ENCODE measurements at regions not wholly inside any gene's neighbourhood (a gene's known extent, or its start where the extent isn't known, plus 50 kb on each side); places are given as distances from the start of the nearest gene placed in this dataset.

DNA sequence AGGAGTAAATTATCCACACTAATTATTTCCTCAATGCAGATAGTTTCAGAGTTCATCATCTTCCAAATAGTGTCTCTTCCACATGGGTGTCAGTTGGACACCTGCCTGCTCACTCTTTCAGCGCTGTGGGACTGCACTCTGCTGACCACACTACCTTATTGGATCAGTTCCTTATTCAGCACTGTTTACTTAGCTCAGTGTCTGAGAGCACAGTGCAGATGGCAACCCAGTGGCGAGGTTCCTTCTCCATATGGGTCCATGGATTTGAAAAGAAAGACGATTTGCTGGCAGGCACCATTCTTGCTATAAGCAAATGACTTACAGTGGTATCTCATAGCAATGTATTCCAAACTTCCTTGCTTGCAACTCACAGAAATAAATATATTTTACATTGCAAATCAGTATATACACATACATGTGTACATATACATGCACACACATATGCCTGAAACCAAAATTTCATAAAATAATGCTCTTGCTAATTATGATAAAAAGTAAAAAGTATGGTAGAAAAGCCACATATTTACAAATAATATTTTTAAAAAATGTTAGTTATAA, 354.8 kb downstream of the INSIG2 start:
- Histone ChIP-seq H4K8ac (ENCODE audit: low read length) (no peak overlapping the region), H2BK5ac (ENCODE audit: low read depth, low read length, poor library complexity, severe bottlenecking) (no peak overlapping the region), H3K4me3 (ENCODE audit: insufficient read depth in 1 of 2, low read depth in 1 of 2, low read length in 2 of 2) (no peak overlapping the region), H3K9ac (ENCODE audit: low read length) (no peak overlapping the region), H2BK12ac (ENCODE audit: low read length in 2 of 2) (no peak overlapping the region), H2BK15ac (ENCODE audit: low read depth, poor library complexity, severe bottlenecking) (no peak overlapping the region), H4K91ac (ENCODE audit: low read length) (no peak overlapping the region), H3K27ac (ENCODE audit: low read length, poor library complexity, severe bottlenecking) (no peak overlapping the region), H3K36me3 (ENCODE audit: control insufficient read depth in 1 of 2, insufficient read depth in 2 of 2, low read depth in 1 of 2, low read length in 2 of 2) (no peaks in the 10 kb centered on the region), H3K14ac (ENCODE audit: low read length in 2 of 2) (no peak overlapping the region), H3K4me2 (ENCODE audit: low read length, poor library complexity, severe bottlenecking) (no peak overlapping the region), H2AK5ac (ENCODE audit: low read length, severe bottlenecking) (no peak overlapping the region), H2AFZ (ENCODE audit: low read depth, low read length) (no peak overlapping the region), H2BK120ac (ENCODE audit: low read depth, low read length) (no peak overlapping the region), H3K9me3 (ENCODE audit: control insufficient read depth, low read length) (no peaks in the 10 kb centered on the region), H3K27me3 (ENCODE audit: control insufficient read depth in 1 of 2, insufficient read depth in 1 of 2, low read length in 2 of 2) (no peaks in the 10 kb centered on the region), H3K18ac (ENCODE audit: low read depth in 1 of 2, low read length in 2 of 2) (no peak overlapping the region), H3K79me1 (replicated peaks; ENCODE audit: low read length, poor library complexity, severe bottlenecking) (no peaks in the 10 kb centered on the region), H3K4ac (ENCODE audit: low read depth in 1 of 2, low read length in 2 of 2) (no peak overlapping the region), H3K23ac (ENCODE audit: low read length in 2 of 2) (no peak overlapping the region), H3K4me1 (ENCODE audit: control insufficient read depth, insufficient read depth, low read depth, low read length) (no peaks in the 10 kb centered on the region)
- WGBS, result 71% methylated on average over 3 of the region's 3 CpGs
- no peak for DNase-seq

GRCh38 chr2:118442046-118442445, 353.8 kb downstream of the INSIG2 start:
- WGBS, result 55% methylated on average over 1 of the region's 1 CpG

GRCh38 chr2:118440404-118441098, 352.3 kb downstream of the INSIG2 start:
- H3K4me3 ChIP-seq (ENCODE audit: insufficient read depth in 1 of 2, low read depth in 1 of 2, low read length in 2 of 2), result no peak overlapping the region
- DNase-seq, result no peak
- no peak overlapping the region for H2BK12ac ChIP-seq (ENCODE audit: low read length in 2 of 2)
- no peak overlapping the region for H4K91ac ChIP-seq (ENCODE audit: low read length)
- no peaks in the 10 kb centered on the region for H3K36me3 ChIP-seq (ENCODE audit: control insufficient read depth in 1 of 2, insufficient read depth in 2 of 2, low read depth in 1 of 2, low read length in 2 of 2)
- H2BK15ac ChIP-seq (ENCODE audit: low read depth, poor library complexity, severe bottlenecking), result no peak overlapping the region
- H2AFZ ChIP-seq (ENCODE audit: low read depth, low read length), result no peak overlapping the region
- H3K18ac ChIP-seq (ENCODE audit: low read depth in 1 of 2, low read length in 2 of 2), result no peak overlapping the region
- H3K27me3 ChIP-seq (ENCODE audit: control insufficient read depth in 1 of 2, insufficient read depth in 1 of 2, low read length in 2 of 2), result no peaks in the 10 kb centered on the region
- H3K9ac ChIP-seq (ENCODE audit: low read length), result no peak overlapping the region
- H2AK5ac ChIP-seq (ENCODE audit: low read length, severe bottlenecking), result no peak overlapping the region
- no peaks in the 10 kb centered on the region for H3K79me1 ChIP-seq (replicated peaks; ENCODE audit: low read length, poor library complexity, severe bottlenecking)
- H3K9me3 ChIP-seq (ENCODE audit: control insufficient read depth, low read length), result no peaks in the 10 kb centered on the region
- no peak overlapping the region for H4K8ac ChIP-seq (ENCODE audit: low read length)
- H3K14ac ChIP-seq (ENCODE audit: low read length in 2 of 2), result no peak overlapping the region
- H2BK120ac ChIP-seq (ENCODE audit: low read depth, low read length), result no peak overlapping the region
- no CpG with 5 or more reads among the region's 5 CpGs for WGBS
- no peak overlapping the region for H3K4ac ChIP-seq (ENCODE audit: low read depth in 1 of 2, low read length in 2 of 2)
- no peak overlapping the region for H3K23ac ChIP-seq (ENCODE audit: low read length in 2 of 2)
- H3K4me2 ChIP-seq (ENCODE audit: low read length, poor library complexity, severe bottlenecking), result no peak overlapping the region
- H2BK5ac ChIP-seq (ENCODE audit: low read depth, low read length, poor library complexity, severe bottlenecking), result no peak overlapping the region
- H3K27ac ChIP-seq (ENCODE audit: low read length, poor library complexity, severe bottlenecking), result no peak overlapping the region
- H3K4me1 ChIP-seq (ENCODE audit: control insufficient read depth, insufficient read depth, low read depth, low read length), result no peaks in the 10 kb centered on the region

More at GRCh38 chr2:118442046-118442445, 353.8 kb downstream of the INSIG2 start:
- no peaks in the 10 kb centered on the region for H3K4me1 ChIP-seq (ENCODE audit: control insufficient read depth, insufficient read depth, low read depth, low read length)
- H3K23ac ChIP-seq (ENCODE audit: low read length in 2 of 2), result no peak overlapping the region
- H3K18ac ChIP-seq (ENCODE audit: low read depth in 1 of 2, low read length in 2 of 2), result no peak overlapping the region
- H3K4ac ChIP-seq (ENCODE audit: low read depth in 1 of 2, low read length in 2 of 2), result no peak overlapping the region
- no peak overlapping the region for H3K27ac ChIP-seq (ENCODE audit: low read length, poor library complexity, severe bottlenecking)
- DNase-seq, result no peak
- H4K91ac ChIP-seq (ENCODE audit: low read length), result no peak overlapping the region
- H4K8ac ChIP-seq (ENCODE audit: low read length), result no peak overlapping the region
- H3K79me1 ChIP-seq (replicated peaks; ENCODE audit: low read length, poor library complexity, severe bottlenecking), result no peaks in the 10 kb centered on the region
- no peaks in the 10 kb centered on the region for H3K36me3 ChIP-seq (ENCODE audit: control insufficient read depth in 1 of 2, insufficient read depth in 2 of 2, low read depth in 1 of 2, low read length in 2 of 2)
- no peak overlapping the region for H3K4me2 ChIP-seq (ENCODE audit: low read length, poor library complexity, severe bottlenecking)
- no peak overlapping the region for H3K4me3 ChIP-seq (ENCODE audit: insufficient read depth in 1 of 2, low read depth in 1 of 2, low read length in 2 of 2)
- H3K9ac ChIP-seq (ENCODE audit: low read length), result no peak overlapping the region
- no peaks in the 10 kb centered on the region for H3K27me3 ChIP-seq (ENCODE audit: control insufficient read depth in 1 of 2, insufficient read depth in 1 of 2, low read length in 2 of 2)
- no peak overlapping the region for H3K14ac ChIP-seq (ENCODE audit: low read length in 2 of 2)
- no peaks in the 10 kb centered on the region for H3K9me3 ChIP-seq (ENCODE audit: control insufficient read depth, low read length)
- H2BK15ac ChIP-seq (ENCODE audit: low read depth, poor library complexity, severe bottlenecking), result no peak overlapping the region
- H2BK120ac ChIP-seq (ENCODE audit: low read depth, low read length), result no peak overlapping the region
- H2AK5ac ChIP-seq (ENCODE audit: low read length, severe bottlenecking), result no peak overlapping the region
- H2AFZ ChIP-seq (ENCODE audit: low read depth, low read length), result no peak overlapping the region
- no peak overlapping the region for H2BK12ac ChIP-seq (ENCODE audit: low read length in 2 of 2)
- H2BK5ac ChIP-seq (ENCODE audit: low read depth, low read length, poor library complexity, severe bottlenecking), result no peak overlapping the region

DNA sequence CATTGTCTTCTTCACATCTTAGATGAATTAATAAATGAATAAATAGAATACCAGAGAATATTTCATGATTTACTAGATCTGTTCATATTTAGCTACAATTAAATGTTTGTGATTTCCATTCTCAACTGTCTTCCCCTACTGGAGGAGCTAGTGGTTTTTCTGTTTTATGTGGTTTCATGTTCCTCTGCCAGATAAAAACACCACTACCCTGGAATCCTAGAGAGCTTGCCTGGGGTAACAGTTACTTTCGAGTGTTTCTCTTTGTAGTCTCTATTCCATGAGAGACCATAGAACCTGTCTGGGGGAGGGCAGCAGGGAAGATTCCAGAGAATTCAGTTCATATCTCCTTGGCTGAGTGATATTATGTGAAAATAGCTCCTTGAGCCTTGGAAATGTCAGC, 349.2 kb downstream of the INSIG2 start:
- no peaks in the 10 kb centered on the region for H3K4me1 ChIP-seq (ENCODE audit: control insufficient read depth, insufficient read depth, low read depth, low read length)

More for the DNA sequence above, 349.2 kb downstream of the INSIG2 start:
- H3K14ac ChIP-seq (ENCODE audit: low read length in 2 of 2), result no peak overlapping the region
- WGBS, result 54% methylated on average over 1 of the region's 1 CpG
- H3K4me3 ChIP-seq (ENCODE audit: insufficient read depth in 1 of 2, low read depth in 1 of 2, low read length in 2 of 2), result no peak overlapping the region
- no peaks in the 10 kb centered on the region for H3K27me3 ChIP-seq (ENCODE audit: control insufficient read depth in 1 of 2, insufficient read depth in 1 of 2, low read length in 2 of 2)
- H3K36me3 ChIP-seq (ENCODE audit: control insufficient read depth in 1 of 2, insufficient read depth in 2 of 2, low read depth in 1 of 2, low read length in 2 of 2), result no peaks in the 10 kb centered on the region
- no peak overlapping the region for H2BK5ac ChIP-seq (ENCODE audit: low read depth, low read length, poor library complexity, severe bottlenecking)
- no peaks in the 10 kb centered on the region for H3K9me3 ChIP-seq (ENCODE audit: control insufficient read depth, low read length)
- H2BK120ac ChIP-seq (ENCODE audit: low read depth, low read length), result no peak overlapping the region
- H3K4me2 ChIP-seq (ENCODE audit: low read length, poor library complexity, severe bottlenecking), result no peak overlapping the region
- H4K91ac ChIP-seq (ENCODE audit: low read length), result no peak overlapping the region
- no peak overlapping the region for H2AK5ac ChIP-seq (ENCODE audit: low read length, severe bottlenecking)
- H3K4ac ChIP-seq (ENCODE audit: low read depth in 1 of 2, low read length in 2 of 2), result no peak overlapping the region
- no peak overlapping the region for H3K23ac ChIP-seq (ENCODE audit: low read length in 2 of 2)
- no peak overlapping the region for H3K27ac ChIP-seq (ENCODE audit: low read length, poor library complexity, severe bottlenecking)
- H2BK12ac ChIP-seq (ENCODE audit: low read length in 2 of 2), result no peak overlapping the region
- H4K8ac ChIP-seq (ENCODE audit: low read length), result no peak overlapping the region
- H2BK15ac ChIP-seq (ENCODE audit: low read depth, poor library complexity, severe bottlenecking), result no peak overlapping the region
- H3K18ac ChIP-seq (ENCODE audit: low read depth in 1 of 2, low read length in 2 of 2), result no peak overlapping the region
- H3K9ac ChIP-seq (ENCODE audit: low read length), result no peak overlapping the region
- no peak for DNase-seq
- no peak overlapping the region for H2AFZ ChIP-seq (ENCODE audit: low read depth, low read length)
- no peaks in the 10 kb centered on the region for H3K79me1 ChIP-seq (replicated peaks; ENCODE audit: low read length, poor library complexity, severe bottlenecking)
